ENCODE measurements at regions not wholly inside any gene's neighbourhood (a gene's known extent, or its start where the extent isn't known, plus 50 kb on each side); places are given as distances from the start of the nearest gene placed in this dataset.
"Not testable (repeated sequence)": the region's sequence is repeated elsewhere in the genome, so short reads cannot be mapped to it uniquely, and the experiment has no call there.

- no peaks in the 10 kb centered on the region for H3K4me1 ChIP-seq (ENCODE audit: control insufficient read depth, insufficient read depth, low read depth, low read length)
Measured at GRCh38 chr11:16505481-16505880, 149.1 kb upstream of the SOX6 start.

GRCh38 chr11:16503891-16504290 lies 147.5 kb upstream of the SOX6 start:
- not testable (repeated sequence) for H3K36me3 ChIP-seq (ENCODE audit: control insufficient read depth in 1 of 2, insufficient read depth in 2 of 2, low read depth in 1 of 2, low read length in 2 of 2); H3K14ac ChIP-seq (ENCODE audit: low read length in 2 of 2); H2AK5ac ChIP-seq (ENCODE audit: low read length, severe bottlenecking); H4K91ac ChIP-seq (ENCODE audit: low read length); H3K27ac ChIP-seq (ENCODE audit: low read length, poor library complexity, severe bottlenecking); H3K4ac ChIP-seq (ENCODE audit: low read depth in 1 of 2, low read length in 2 of 2); H2AFZ ChIP-seq (ENCODE audit: low read depth, low read length); H3K4me1 ChIP-seq (ENCODE audit: control insufficient read depth, insufficient read depth, low read depth, low read length); H3K9ac ChIP-seq (ENCODE audit: low read length); H3K18ac ChIP-seq (ENCODE audit: low read depth in 1 of 2, low read length in 2 of 2); H3K79me1 ChIP-seq (replicated peaks; ENCODE audit: low read length, poor library complexity, severe bottlenecking); H3K9me3 ChIP-seq (ENCODE audit: control insufficient read depth, low read length); H3K4me3 ChIP-seq (ENCODE audit: insufficient read depth in 1 of 2, low read depth in 1 of 2, low read length in 2 of 2); DNase-seq; H2BK15ac ChIP-seq (ENCODE audit: low read depth, poor library complexity, severe bottlenecking); H2BK120ac ChIP-seq (ENCODE audit: low read depth, low read length); H3K23ac ChIP-seq (ENCODE audit: low read length in 2 of 2); H3K4me2 ChIP-seq (ENCODE audit: low read length, poor library complexity, severe bottlenecking); H4K8ac ChIP-seq (ENCODE audit: low read length); H2BK12ac ChIP-seq (ENCODE audit: low read length in 2 of 2); H3K27me3 ChIP-seq (ENCODE audit: control insufficient read depth in 1 of 2, insufficient read depth in 1 of 2, low read length in 2 of 2); H2BK5ac ChIP-seq (ENCODE audit: low read depth, low read length, poor library complexity, severe bottlenecking)
- 92% methylated on average over 2 of the region's 2 CpGs for WGBS

More at GRCh38 chr11:16505481-16505880, 149.1 kb upstream of the SOX6 start:
- H3K4ac ChIP-seq (ENCODE audit: low read depth in 1 of 2, low read length in 2 of 2), result no peak overlapping the region
- no peak overlapping the region for H2AFZ ChIP-seq (ENCODE audit: low read depth, low read length)
- no peak overlapping the region for H3K23ac ChIP-seq (ENCODE audit: low read length in 2 of 2)
- peaks cover 3% of the 10 kb centered on the region for H3K9me3 ChIP-seq (ENCODE audit: control insufficient read depth, low read length)
- H4K8ac ChIP-seq (ENCODE audit: low read length), result no peak overlapping the region
- H4K91ac ChIP-seq (ENCODE audit: low read length), result no peak overlapping the region
- DNase-seq, result no peak
- WGBS, result 70% methylated on average over 1 of the region's 1 CpG
- H3K27me3 ChIP-seq (ENCODE audit: control insufficient read depth in 1 of 2, insufficient read depth in 1 of 2, low read length in 2 of 2), result no peaks in the 10 kb centered on the region
- H3K79me1 ChIP-seq (replicated peaks; ENCODE audit: low read length, poor library complexity, severe bottlenecking), result no peaks in the 10 kb centered on the region
- no peak overlapping the region for H3K9ac ChIP-seq (ENCODE audit: low read length)
- H3K14ac ChIP-seq (ENCODE audit: low read length in 2 of 2), result no peak overlapping the region
- H2BK15ac ChIP-seq (ENCODE audit: low read depth, poor library complexity, severe bottlenecking), result no peak overlapping the region
- no peaks in the 10 kb centered on the region for H3K36me3 ChIP-seq (ENCODE audit: control insufficient read depth in 1 of 2, insufficient read depth in 2 of 2, low read depth in 1 of 2, low read length in 2 of 2)
- no peak overlapping the region for H3K18ac ChIP-seq (ENCODE audit: low read depth in 1 of 2, low read length in 2 of 2)
- no peak overlapping the region for H2BK120ac ChIP-seq (ENCODE audit: low read depth, low read length)
- no peak overlapping the region for H2AK5ac ChIP-seq (ENCODE audit: low read length, severe bottlenecking)
- H3K27ac ChIP-seq (ENCODE audit: low read length, poor library complexity, severe bottlenecking), result no peak overlapping the region
- H2BK12ac ChIP-seq (ENCODE audit: low read length in 2 of 2), result no peak overlapping the region
- no peak overlapping the region for H3K4me3 ChIP-seq (ENCODE audit: insufficient read depth in 1 of 2, low read depth in 1 of 2, low read length in 2 of 2)
- H2BK5ac ChIP-seq (ENCODE audit: low read depth, low read length, poor library complexity, severe bottlenecking), result no peak overlapping the region
- no peak overlapping the region for H3K4me2 ChIP-seq (ENCODE audit: low read length, poor library complexity, severe bottlenecking)

- Histone ChIP-seq H3K4me2 (ENCODE audit: low read length, poor library complexity, severe bottlenecking) (no peak overlapping the region), H3K27ac (ENCODE audit: low read length, poor library complexity, severe bottlenecking) (no peak overlapping the region), H2BK12ac (ENCODE audit: low read length in 2 of 2) (no peak overlapping the region), H2BK15ac (ENCODE audit: low read depth, poor library complexity, severe bottlenecking) (no peak overlapping the region), H3K9ac (ENCODE audit: low read length) (no peak overlapping the region), H3K79me1 (replicated peaks; ENCODE audit: low read length, poor library complexity, severe bottlenecking) (no peaks in the 10 kb centered on the region), H3K9me3 (ENCODE audit: control insufficient read depth, low read length) (no peaks in the 10 kb centered on the region), H3K27me3 (ENCODE audit: control insufficient read depth in 1 of 2, insufficient read depth in 1 of 2, low read length in 2 of 2) (no peaks in the 10 kb centered on the region), H3K18ac (ENCODE audit: low read depth in 1 of 2, low read length in 2 of 2) (no peak overlapping the region), H2BK5ac (ENCODE audit: low read depth, low read length, poor library complexity, severe bottlenecking) (no peak overlapping the region), H3K36me3 (ENCODE audit: control insufficient read depth in 1 of 2, insufficient read depth in 2 of 2, low read depth in 1 of 2, low read length in 2 of 2) (no peaks in the 10 kb centered on the region), H2BK120ac (ENCODE audit: low read depth, low read length) (no peak overlapping the region), H3K4me1 (ENCODE audit: control insufficient read depth, insufficient read depth, low read depth, low read length) (no peaks in the 10 kb centered on the region), H3K4ac (ENCODE audit: low read depth in 1 of 2, low read length in 2 of 2) (no peak overlapping the region), H4K8ac (ENCODE audit: low read length) (no peak overlapping the region), H2AFZ (ENCODE audit: low read depth, low read length) (no peak overlapping the region), H3K23ac (ENCODE audit: low read length in 2 of 2) (no peak overlapping the region), H3K4me3 (ENCODE audit: insufficient read depth in 1 of 2, low read depth in 1 of 2, low read length in 2 of 2) (no peak overlapping the region), H4K91ac (ENCODE audit: low read length) (no peak overlapping the region), H3K14ac (ENCODE audit: low read length in 2 of 2) (no peak overlapping the region), H2AK5ac (ENCODE audit: low read length, severe bottlenecking) (no peak overlapping the region)
- no peak for DNase-seq
Measured at GRCh38 chr11:16494918-16495691, 138.8 kb upstream of the SOX6 start.

- Histone ChIP-seq H4K8ac (ENCODE audit: low read length) (no peak overlapping the region), H3K4ac (ENCODE audit: low read depth in 1 of 2, low read length in 2 of 2) (no peak overlapping the region), H3K4me3 (ENCODE audit: insufficient read depth in 1 of 2, low read depth in 1 of 2, low read length in 2 of 2) (no peak overlapping the region), H3K14ac (ENCODE audit: low read length in 2 of 2) (no peak overlapping the region), H3K36me3 (ENCODE audit: control insufficient read depth in 1 of 2, insufficient read depth in 2 of 2, low read depth in 1 of 2, low read length in 2 of 2) (no peaks in the 10 kb centered on the region), H3K4me2 (ENCODE audit: low read length, poor library complexity, severe bottlenecking) (no peak overlapping the region), H3K4me1 (ENCODE audit: control insufficient read depth, insufficient read depth, low read depth, low read length) (no peaks in the 10 kb centered on the region), H2AFZ (ENCODE audit: low read depth, low read length) (no peak overlapping the region), H2BK5ac (ENCODE audit: low read depth, low read length, poor library complexity, severe bottlenecking) (no peak overlapping the region), H2BK120ac (ENCODE audit: low read depth, low read length) (no peak overlapping the region), H3K27ac (ENCODE audit: low read length, poor library complexity, severe bottlenecking) (no peak overlapping the region), H3K79me1 (replicated peaks; ENCODE audit: low read length, poor library complexity, severe bottlenecking) (no peaks in the 10 kb centered on the region), H2BK15ac (ENCODE audit: low read depth, poor library complexity, severe bottlenecking) (no peak overlapping the region), H3K23ac (ENCODE audit: low read length in 2 of 2) (no peak overlapping the region), H4K91ac (ENCODE audit: low read length) (no peak overlapping the region), H3K9ac (ENCODE audit: low read length) (no peak overlapping the region), H3K9me3 (ENCODE audit: control insufficient read depth, low read length) (no peaks in the 10 kb centered on the region), H2BK12ac (ENCODE audit: low read length in 2 of 2) (no peak overlapping the region), H3K27me3 (ENCODE audit: control insufficient read depth in 1 of 2, insufficient read depth in 1 of 2, low read length in 2 of 2) (no peaks in the 10 kb centered on the region), H2AK5ac (ENCODE audit: low read length, severe bottlenecking) (no peak overlapping the region), H3K18ac (ENCODE audit: low read depth in 1 of 2, low read length in 2 of 2) (no peak overlapping the region)
- no peak for DNase-seq
- WGBS, result 97% methylated on average over 6 of the region's 7 CpGs
Measured at GRCh38 chr11:16484434-16484833, 128.1 kb upstream of the SOX6 start.

Data from mesenchymal stem cell (in vitro differentiated cells and primary cell).